ENCODE measurements at regions not wholly inside any gene's neighbourhood (a gene's known extent, or its start where the extent isn't known, plus 50 kb on each side); places are given as distances from the start of the nearest gene placed in this dataset.

- SMC1A ChIA-PET (ENCODE audit: uncharacterized antibody, unreplicated experiment), result interaction anchor here (0.7 to 1.1 kb wide), 3 partner anchors 9 to 1768 kb away, joined by 3 to 4 read pairs (median 4); no protein-coding TSS in a partner anchor
- no peak for FAIRE-seq
Observed at GRCh38 chr10:9275861-9276260, 1221.4 kb downstream of the GATA3 start.

More at GRCh38 chr10:9275861-9276260, 1221.4 kb downstream of the GATA3 start:
- Histone ChIP-seq H3K4me1 (ENCODE audit: control insufficient read depth, insufficient read depth, low read length) (no peaks in the 10 kb centered on the region), H3K4me3 (no peak overlapping the region), H3K27me3 (replicated peaks in 1 of 2; ENCODE audit: control insufficient read depth in 2 of 2, insufficient read depth in 2 of 2, low read length in 1 of 2) (no peaks in the 10 kb centered on the region), H3K9me3 (replicated peaks; ENCODE audit: control insufficient read depth, insufficient read depth, low read length) (no peaks in the 10 kb centered on the region), H3K79me2 (ENCODE audit: control insufficient read depth, insufficient read depth, low read length) (no peaks in the 10 kb centered on the region), H3K36me3 (ENCODE audit: control insufficient read depth in 2 of 2, insufficient read depth in 2 of 2, low read length in 1 of 2) (no peaks in the 10 kb centered on the region), H2AFZ (ENCODE audit: control insufficient read depth, low read depth, low read length) (no peak overlapping the region), H3K4me2 (ENCODE audit: control insufficient read depth, insufficient read depth) (no peak overlapping the region), H3K27ac (ENCODE audit: control insufficient read depth, insufficient read depth) (no peak overlapping the region), H4K20me1 (ENCODE audit: control insufficient read depth, insufficient read depth) (no peaks in the 10 kb centered on the region), H3K9ac (ENCODE audit: control insufficient read depth, insufficient read depth, low read length) (no peak overlapping the region)
- no peak for TF ChIP-seq GATAD2B (conservative IDR thresholded peaks at IDR 0.05; ENCODE audit: low read depth)
- TF ChIP-seq ETV6 (conservative IDR thresholded peaks at IDR 0.05 in 1 of 2, IDR thresholded peaks at IDR 0.05 in 1 of 2; ENCODE audit: borderline replicate concordance in 1 of 2, low read depth in 1 of 2), result no peak
- TF ChIP-seq SPI1 (IDR thresholded peaks at IDR 0.05; ENCODE audit: borderline replicate concordance, insufficient read depth, low read depth, low read length), result no peak
- TF ChIP-seq USF2 (IDR thresholded peaks at IDR 0.05; ENCODE audit: borderline replicate concordance, low read depth, low read length), result no peak
- no peak for TF ChIP-seq ZBTB33 (IDR thresholded peaks at IDR 0.05)
- no peak for TF ChIP-seq SMARCA5 (IDR thresholded peaks at IDR 0.05)
- no peak for TF ChIP-seq HDAC2 (IDR thresholded peaks at IDR 0.05)
- TF ChIP-seq ATF7 (IDR thresholded peaks at IDR 0.05; ENCODE audit: low read depth), result no peak
- no peak for TF ChIP-seq RELB (IDR thresholded peaks at IDR 0.05; ENCODE audit: low read depth)
- no peak for TF ChIP-seq LARP7 (IDR thresholded peaks at IDR 0.05)
- CTCF ChIA-PET, result no interaction called here
- 4% methylated on average over 2 of the region's 2 CpGs for WGBS (ENCODE audit: insufficient coverage, insufficient replicate concordance, low lambda C conversion rate, missing lambda C conversion rate)
- RAD21 ChIA-PET (ENCODE audit: unreplicated experiment), result no interaction called here
- in situ Hi-C loops (cut with MboI), result no loop called here
- DNase-seq (ENCODE audit: low read depth, low spot score) (no peak), ATAC-seq (no peak)
- intact Hi-C loops (cut with micrococcal nuclease; ENCODE audit: unreplicated experiment), result no loop called here
- POLR2A ChIA-PET, result no interaction called here
- BruUV-seq (replicated peaks), result no TSS peak
